ENCODE measurements at regions not wholly inside any gene's neighbourhood (a gene's known extent, or its start where the extent isn't known, plus 50 kb on each side); places are given as distances from the start of the nearest gene placed in this dataset.

GRCh38 chr11:111046291-111046690, 199.2 kb upstream of the POU2AF2 start:
- TF ChIP-seq CTCF (IDR thresholded peaks at IDR 0.05), result no peak
- TF ChIP-seq REST (IDR thresholded peaks at IDR 0.05; ENCODE audit: insufficient read depth in 1 of 2, low read depth in 2 of 2, low read length in 1 of 2), result no peak
- TF ChIP-seq POLR2AphosphoS5 (IDR thresholded peaks at IDR 0.05; ENCODE audit: low read depth, low read length), result no peak
